ENCODE measurements at regions not wholly inside any gene's neighbourhood (a gene's known extent, or its start where the extent isn't known, plus 50 kb on each side); places are given as distances from the start of the nearest gene placed in this dataset.
"Not testable (repeated sequence)": the region's sequence is repeated elsewhere in the genome, so short reads cannot be mapped to it uniquely, and the experiment has no call there.

DNA sequence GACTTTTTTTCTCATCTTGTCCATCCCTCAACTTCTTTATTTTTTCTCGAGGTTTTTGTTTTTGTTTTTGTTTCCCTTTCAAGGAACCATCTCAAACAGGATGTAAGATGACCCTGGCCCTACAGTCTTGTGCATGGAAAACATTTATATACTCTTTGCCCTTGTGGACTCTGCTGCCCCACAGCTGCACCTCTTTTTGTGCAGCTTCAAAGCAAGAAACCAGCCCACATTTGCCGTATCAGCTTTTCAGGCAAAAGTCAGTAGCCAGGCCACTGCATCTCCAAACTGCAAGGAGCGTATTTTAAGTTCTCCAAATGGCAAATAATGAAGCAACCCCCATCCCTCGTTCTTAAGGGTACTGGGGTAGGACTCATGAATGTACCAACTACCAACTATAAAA lies 756.5 kb downstream of the C4orf33 start:
- no peak for ATAC-seq
- FAIRE-seq = no peak
- no peak overlapping the region for H2AFZ ChIP-seq (ENCODE audit: low read depth, low read length)
- no peaks in the 10 kb centered on the region for H3K79me2 ChIP-seq (ENCODE audit: control insufficient read depth, insufficient read depth, low read length)
- H3K4me2 ChIP-seq (ENCODE audit: insufficient read depth, low read length) = no peak overlapping the region
- intact Hi-C loops (cut with micrococcal nuclease) (no loop called here), in situ Hi-C loops (cut with MboI) (no loop called here)
- H3K36me3 ChIP-seq (ENCODE audit: control insufficient read depth, insufficient read depth, low read length) = no peaks in the 10 kb centered on the region
- H3K9me1 ChIP-seq (ENCODE audit: control insufficient read depth, insufficient read depth, low read length) = no peaks in the 10 kb centered on the region
- no TSS peak for BruUV-seq (replicated peaks)
- no peak overlapping the region for H3K9ac ChIP-seq (ENCODE audit: insufficient read depth in 1 of 2, low read depth in 2 of 2, low read length in 2 of 2)
- H4K20me1 ChIP-seq (replicated peaks; ENCODE audit: control insufficient read depth, insufficient read depth, low read length) = no peaks in the 10 kb centered on the region
- no peaks in the 10 kb centered on the region for H3K27me3 ChIP-seq (ENCODE audit: control insufficient read depth in 2 of 2, insufficient read depth in 2 of 2, low read length in 2 of 2)
- ChIA-PET POLR2A (no interaction called here), CTCF (ENCODE audit: low intra/inter-chr PET ratio) (no interaction called here)
- H3K4me1 ChIP-seq (replicated peaks in 1 of 2; ENCODE audit: control insufficient read depth in 2 of 2, insufficient read depth in 2 of 2, low read length in 2 of 2) = no peaks in the 10 kb centered on the region
- TF ChIP-seq, protein P1, sequence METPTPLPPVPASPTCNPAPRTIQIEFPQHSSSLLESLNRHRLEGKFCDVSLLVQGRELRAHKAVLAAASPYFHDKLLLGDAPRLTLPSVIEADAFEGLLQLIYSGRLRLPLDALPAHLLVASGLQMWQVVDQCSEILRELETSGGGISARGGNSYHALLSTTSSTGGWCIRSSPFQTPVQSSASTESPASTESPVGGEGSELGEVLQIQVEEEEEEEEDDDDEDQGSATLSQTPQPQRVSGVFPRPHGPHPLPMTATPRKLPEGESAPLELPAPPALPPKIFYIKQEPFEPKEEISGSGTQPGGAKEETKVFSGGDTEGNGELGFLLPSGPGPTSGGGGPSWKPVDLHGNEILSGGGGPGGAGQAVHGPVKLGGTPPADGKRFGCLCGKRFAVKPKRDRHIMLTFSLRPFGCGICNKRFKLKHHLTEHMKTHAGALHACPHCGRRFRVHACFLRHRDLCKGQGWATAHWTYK (CRISPR knock-in tag; IDR thresholded peaks at IDR 0.05) = no peak
- no peak for TF ChIP-seq CTBP1 (IDR thresholded peaks at IDR 0.05; ENCODE audit: borderline replicate concordance)
- TF ChIP-seq MEF2A (IDR thresholded peaks at IDR 0.05; ENCODE audit: control insufficient read depth, low read depth, low read length) = no peak
- TF ChIP-seq ZNF778 (CRISPR knock-in tag; IDR thresholded peaks at IDR 0.05) = no peak
- no peak for TF ChIP-seq DACH1 (IDR thresholded peaks at IDR 0.05; ENCODE audit: partially characterized antibody)
- no peak for TF ChIP-seq TGIF2 (CRISPR knock-in tag; IDR thresholded peaks at IDR 0.05)
- no peak for TF ChIP-seq ZFP36 (IDR thresholded peaks at IDR 0.05; ENCODE audit: low read depth, low read length, partially characterized antibody)
- no peak for DNase-seq (ENCODE audit: extremely low read depth in 1 of 4, low spot score in 3 of 4)
- H3K27ac ChIP-seq (ENCODE audit: extremely low read depth, low read depth, low read length) = no peak overlapping the region
- WGBS (ENCODE audit: insufficient coverage, low coverage, missing lambda C conversion rate) = 0% methylated on average over 4 of the region's 4 CpGs
- H3K9me3 ChIP-seq (replicated peaks; ENCODE audit: control insufficient read depth, insufficient read depth, low read depth, low read length) = no peaks in the 10 kb centered on the region
- no peak overlapping the region for H3K4me3 ChIP-seq

DNA sequence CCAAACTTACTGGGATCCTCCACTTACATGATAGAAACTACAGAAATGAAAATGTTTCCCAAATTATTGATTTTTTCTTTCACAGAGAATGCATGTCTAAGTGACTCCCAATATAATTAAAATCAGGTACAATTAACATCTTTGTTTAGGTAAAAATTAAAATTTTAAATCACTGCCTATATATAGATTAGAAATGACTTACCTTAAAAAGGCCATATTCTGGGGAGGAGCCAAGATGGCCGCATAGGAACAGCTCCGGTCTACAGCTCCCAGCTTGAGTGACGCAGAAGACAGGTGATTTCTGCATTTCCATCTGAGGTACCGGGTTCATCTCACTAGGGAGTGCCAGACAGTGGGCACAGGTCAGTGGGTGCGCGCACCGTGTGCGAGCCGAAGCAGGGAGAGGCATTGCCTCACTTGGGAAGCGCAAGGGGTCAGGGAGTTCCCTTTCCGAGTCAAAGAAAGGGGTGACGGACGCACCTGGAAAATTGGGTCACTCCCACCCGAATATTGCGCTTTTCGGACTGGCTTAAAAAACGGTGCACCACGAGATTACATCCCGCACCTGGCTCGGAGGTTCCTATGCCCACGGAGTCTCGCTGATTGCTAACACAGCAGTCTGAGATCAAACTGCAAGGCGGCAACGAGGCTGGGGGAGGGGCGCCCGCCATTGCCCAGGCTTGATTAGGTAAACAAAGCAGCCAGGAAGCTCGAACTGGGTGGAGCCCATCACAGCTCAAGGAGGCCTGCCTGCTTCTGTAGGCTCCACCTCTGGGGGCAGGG lies 757.9 kb downstream of the C4orf33 start:
- H3K4me1 ChIP-seq (replicated peaks in 1 of 2; ENCODE audit: control insufficient read depth in 2 of 2, insufficient read depth in 2 of 2, low read length in 2 of 2); FAIRE-seq; H3K4me3 ChIP-seq; CTCF ChIA-PET (ENCODE audit: low intra/inter-chr PET ratio); ATAC-seq; H3K9me3 ChIP-seq (replicated peaks; ENCODE audit: control insufficient read depth, insufficient read depth, low read depth, low read length); H3K36me3 ChIP-seq (ENCODE audit: control insufficient read depth, insufficient read depth, low read length); in situ Hi-C loops (cut with MboI); H3K27ac ChIP-seq (ENCODE audit: extremely low read depth, low read depth, low read length); H2AFZ ChIP-seq (ENCODE audit: low read depth, low read length); H3K9ac ChIP-seq (ENCODE audit: insufficient read depth in 1 of 2, low read depth in 2 of 2, low read length in 2 of 2); H4K20me1 ChIP-seq (replicated peaks; ENCODE audit: control insufficient read depth, insufficient read depth, low read length); intact Hi-C loops (cut with micrococcal nuclease); H3K9me1 ChIP-seq (ENCODE audit: control insufficient read depth, insufficient read depth, low read length); H3K4me2 ChIP-seq (ENCODE audit: insufficient read depth, low read length); DNase-seq (ENCODE audit: extremely low read depth in 1 of 4, low spot score in 3 of 4); BruUV-seq (replicated peaks); POLR2A ChIA-PET; H3K27me3 ChIP-seq (ENCODE audit: control insufficient read depth in 2 of 2, insufficient read depth in 2 of 2, low read length in 2 of 2); H3K79me2 ChIP-seq (ENCODE audit: control insufficient read depth, insufficient read depth, low read length): not testable (repeated sequence)
- WGBS (ENCODE audit: insufficient coverage, low coverage, missing lambda C conversion rate) = 0% methylated on average over 4 of the region's 27 CpGs
